Activated T-cell treated with anti-CD3 and anti-CD28 coated beads, Interleukin-2, amount 50 U/mL, for 24 hours (primary cell): ENCODE measurements at regions not wholly inside any gene's neighbourhood (a gene's known extent, or its start where the extent isn't known, plus 50 kb on each side); places are given as distances from the start of the nearest gene placed in this dataset.
"Not testable (repeated sequence)": the region's sequence is repeated elsewhere in the genome, so short reads cannot be mapped to it uniquely, and the experiment has no call there.

Source experiments
- DNase-seq: peaks from one replicate; pipeline ENCODE4 v3.0.0-alpha.2; 2020
- H3K27ac Mint-ChIP-seq: 2 replicates; pipeline ENCODE4 v1.8.0; 2020; ENCODE audit warnings: mild to moderate bottlenecking, mixed read lengths
- H3K27me3 Mint-ChIP-seq: 2 replicates; pipeline ENCODE4 v1.8.0; 2020; ENCODE audit warnings: mixed read lengths
- H3K36me3 Mint-ChIP-seq: 2 replicates; pipeline ENCODE4 v1.8.0; 2020; ENCODE audit warnings: low read depth, mixed read lengths
- H3K4me1 Mint-ChIP-seq: 2 replicates; pipeline ENCODE4 v1.8.0; 2020; ENCODE audit warnings: low read depth, mixed read lengths
- H3K4me3 Mint-ChIP-seq: 2 replicates; pipeline ENCODE4 v1.8.0; 2020; ENCODE audit warnings: mild to moderate bottlenecking, moderate library complexity, mixed read lengths
- H3K9me3 Mint-ChIP-seq: 2 replicates; pipeline ENCODE4 v1.8.0; 2020; ENCODE audit warnings: mixed read lengths

DNA sequence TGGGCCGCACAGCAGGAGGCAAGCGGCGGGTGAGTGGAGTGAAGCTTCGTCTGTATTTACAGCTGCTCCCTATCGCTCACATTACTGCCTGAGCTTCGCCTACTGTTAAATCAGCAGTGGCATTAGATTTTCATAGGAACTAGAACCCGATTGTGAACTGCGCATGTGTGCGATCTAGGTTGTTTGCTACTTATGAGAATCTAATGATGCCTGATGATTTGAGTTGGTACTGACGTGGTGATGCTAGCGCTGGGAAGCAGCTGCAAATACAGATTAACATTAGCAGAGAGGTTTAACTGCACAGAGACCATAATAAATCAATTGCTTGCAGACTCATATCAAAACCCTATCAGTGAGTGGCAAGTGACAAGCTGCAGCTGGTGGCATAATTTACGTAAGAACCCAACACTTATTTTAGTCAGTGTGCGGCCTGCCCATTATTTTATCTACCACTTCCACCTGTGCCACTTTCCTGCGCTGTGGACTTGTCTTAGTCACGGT lies 133.4 kb upstream of the CDH9 start:
- Mint-ChIP-seq H3K27ac (no peak overlapping the region), H3K36me3 (no peaks in the 10 kb centered on the region), H3K4me1 (no peaks in the 10 kb centered on the region), H3K27me3 (no peaks in the 10 kb centered on the region), H3K4me3 (no peak overlapping the region), H3K9me3 (peaks cover 5% of the 10 kb centered on the region)
- no peak for DNase-seq

- no peaks in the 10 kb centered on the region for H3K36me3 Mint-ChIP-seq
- no peaks in the 10 kb centered on the region for H3K4me1 Mint-ChIP-seq
- H3K27me3 Mint-ChIP-seq: no peaks in the 10 kb centered on the region
- DNase-seq: no peak
- no peak overlapping the region for H3K27ac Mint-ChIP-seq
- H3K9me3 Mint-ChIP-seq: peaks cover 34% of the 10 kb centered on the region
- H3K4me3 Mint-ChIP-seq: no peak overlapping the region
Observed at GRCh38 chr5:27158775-27159174, 120.4 kb upstream of the CDH9 start.

DNA sequence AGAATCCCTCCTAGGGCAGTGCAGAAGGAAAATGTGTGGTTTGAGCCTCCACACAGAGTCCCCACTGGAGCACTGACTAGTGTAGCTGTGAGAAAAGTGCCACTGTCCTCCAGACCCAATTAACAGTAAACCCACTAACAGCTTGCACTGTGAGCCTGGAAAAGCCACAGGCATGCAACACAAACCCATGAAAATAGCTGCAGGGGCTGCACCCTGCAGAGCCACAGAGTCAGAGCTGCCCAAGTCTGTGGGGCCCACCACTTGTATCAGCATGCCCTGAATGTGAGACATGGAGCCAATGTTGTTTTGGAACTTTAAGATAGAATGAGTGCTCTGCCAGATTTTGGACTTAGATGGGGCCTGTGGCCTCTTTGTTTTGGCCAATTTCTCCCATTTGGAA lies 119.8 kb upstream of the CDH9 start:
- no peak overlapping the region for H3K27ac Mint-ChIP-seq
- no peaks in the 10 kb centered on the region for H3K4me1 Mint-ChIP-seq
- H3K36me3 Mint-ChIP-seq: no peaks in the 10 kb centered on the region
- H3K27me3 Mint-ChIP-seq: no peaks in the 10 kb centered on the region
- H3K9me3 Mint-ChIP-seq: peaks cover 34% of the 10 kb centered on the region
- DNase-seq: no peak
- H3K4me3 Mint-ChIP-seq: no peak overlapping the region

DNA sequence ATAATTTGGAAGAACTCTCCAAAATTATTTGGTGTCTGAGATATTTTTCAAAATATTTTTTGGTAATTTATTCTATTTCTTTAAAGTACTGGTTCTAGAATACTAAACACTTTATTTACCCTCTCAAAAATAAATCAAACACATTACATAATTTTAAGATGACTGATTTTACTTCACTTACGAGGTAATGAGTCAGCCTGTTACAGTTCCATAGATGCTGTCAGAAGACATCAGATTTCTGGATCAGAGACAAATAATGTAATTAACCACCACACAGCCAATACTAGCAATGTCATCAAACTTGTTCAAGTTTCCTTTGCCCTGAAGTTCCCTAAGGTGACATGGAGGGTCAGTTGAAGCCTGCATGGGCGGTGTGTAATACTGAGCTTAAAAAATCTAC lies 106.1 kb upstream of the CDH9 start:
- peaks cover 11% of the 10 kb centered on the region for H3K9me3 Mint-ChIP-seq
- no peaks in the 10 kb centered on the region for H3K4me1 Mint-ChIP-seq
- H3K27me3 Mint-ChIP-seq: no peaks in the 10 kb centered on the region
- no peak overlapping the region for H3K4me3 Mint-ChIP-seq
- no peak for DNase-seq
- H3K27ac Mint-ChIP-seq: no peak overlapping the region
- no peaks in the 10 kb centered on the region for H3K36me3 Mint-ChIP-seq

DNA sequence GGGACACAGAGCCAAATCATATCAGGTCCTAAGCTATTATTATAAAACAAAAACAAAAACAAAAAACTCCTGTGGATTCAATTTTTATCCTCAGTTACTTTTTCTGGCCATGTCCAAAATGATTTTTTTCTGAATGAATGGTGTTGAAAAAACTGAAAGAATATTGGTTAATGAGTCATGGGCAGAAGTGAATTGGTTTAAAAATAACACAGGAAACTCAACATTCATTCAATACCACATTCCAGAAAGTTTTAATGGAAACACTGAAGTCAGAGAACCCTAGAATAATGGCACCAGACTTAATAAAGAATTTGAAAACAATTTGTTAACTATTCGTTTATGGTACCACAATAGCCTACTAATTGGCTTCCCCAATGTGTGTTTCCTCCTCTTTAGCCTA lies 102.4 kb upstream of the CDH9 start:
- no peak overlapping the region for H3K27ac Mint-ChIP-seq
- H3K4me1 Mint-ChIP-seq: no peaks in the 10 kb centered on the region
- H3K27me3 Mint-ChIP-seq: no peaks in the 10 kb centered on the region
- no peaks in the 10 kb centered on the region for H3K36me3 Mint-ChIP-seq
- H3K9me3 Mint-ChIP-seq: peaks cover 19% of the 10 kb centered on the region
- DNase-seq: no peak
- H3K4me3 Mint-ChIP-seq: no peak overlapping the region

- Mint-ChIP-seq H3K27ac (no peak overlapping the region), H3K27me3 (no peaks in the 10 kb centered on the region), H3K4me3 (no peak overlapping the region), H3K9me3 (peaks cover 18% of the 10 kb centered on the region), H3K4me1 (no peaks in the 10 kb centered on the region), H3K36me3 (no peaks in the 10 kb centered on the region)
- DNase-seq: no peak
Observed at GRCh38 chr5:27130587-27130986, 92.2 kb upstream of the CDH9 start.

DNA sequence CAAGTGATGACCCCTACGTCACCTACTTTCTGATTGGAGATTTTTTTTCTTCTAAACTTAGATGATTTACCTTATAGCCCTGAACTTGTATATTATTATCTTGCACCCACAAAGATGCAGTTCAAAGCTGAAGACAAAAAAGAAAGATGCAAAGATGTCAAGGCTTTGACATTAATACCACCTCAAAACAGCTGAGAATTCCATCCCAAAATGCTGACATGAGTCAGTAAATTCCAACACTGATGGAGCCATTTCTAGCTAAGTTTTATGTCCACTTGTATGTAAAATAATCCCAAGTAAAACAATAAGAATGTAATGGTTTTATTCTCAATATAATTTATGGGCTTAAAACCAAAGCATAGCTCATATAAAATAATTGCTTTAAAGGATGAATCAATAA lies 91.5 kb upstream of the CDH9 start:
- no peak for DNase-seq
- H3K36me3 Mint-ChIP-seq: no peaks in the 10 kb centered on the region
- no peak overlapping the region for H3K27ac Mint-ChIP-seq
- no peaks in the 10 kb centered on the region for H3K27me3 Mint-ChIP-seq
- H3K9me3 Mint-ChIP-seq: peaks cover 14% of the 10 kb centered on the region
- no peaks in the 10 kb centered on the region for H3K4me1 Mint-ChIP-seq
- no peak overlapping the region for H3K4me3 Mint-ChIP-seq

DNA sequence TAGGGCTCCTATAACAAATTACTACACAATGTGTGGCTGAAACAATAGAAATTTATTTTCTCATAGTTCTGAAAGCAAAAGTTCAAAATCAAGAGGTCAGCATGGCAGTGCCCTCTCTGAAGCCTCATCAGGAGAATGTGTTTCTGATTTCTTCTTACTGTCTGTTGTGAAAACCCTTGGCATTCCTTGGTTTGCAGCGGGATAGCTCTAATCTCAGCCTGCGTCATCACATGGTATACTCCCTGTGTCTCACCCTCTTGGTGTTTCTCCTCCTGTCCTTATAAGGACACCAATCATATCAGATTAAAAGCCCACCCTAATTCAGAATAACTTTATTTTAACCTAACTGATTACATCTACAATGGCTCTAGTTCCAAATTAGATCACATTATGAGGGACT lies 87.5 kb upstream of the CDH9 start:
- Mint-ChIP-seq H3K27ac (no peak overlapping the region), H3K27me3 (no peaks in the 10 kb centered on the region), H3K4me3 (no peak overlapping the region), H3K4me1 (no peaks in the 10 kb centered on the region), H3K36me3 (no peaks in the 10 kb centered on the region), H3K9me3 (peaks cover 11% of the 10 kb centered on the region)
- no peak for DNase-seq

DNA sequence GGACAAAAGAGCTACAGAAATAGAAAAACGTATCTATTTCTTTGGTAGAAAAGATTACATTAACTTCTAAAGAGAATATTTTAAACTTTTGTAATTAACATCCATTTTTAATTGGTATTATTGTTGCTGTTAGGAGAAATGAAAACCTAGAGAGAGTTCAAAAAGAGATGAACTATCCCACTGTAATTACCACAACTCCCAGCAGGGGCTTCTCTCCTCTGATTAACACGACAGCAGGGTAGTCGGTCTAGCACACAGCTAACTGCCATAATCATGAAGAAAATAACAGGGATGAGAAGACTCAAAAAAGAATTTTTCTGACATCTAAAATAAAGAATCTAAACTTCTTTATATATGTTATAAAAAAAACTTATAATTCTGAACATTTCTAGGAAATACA lies 86.2 kb upstream of the CDH9 start:
- no peaks in the 10 kb centered on the region for H3K27me3 Mint-ChIP-seq
- H3K9me3 Mint-ChIP-seq: peaks cover 17% of the 10 kb centered on the region
- DNase-seq: no peak
- H3K27ac Mint-ChIP-seq: no peak overlapping the region
- no peaks in the 10 kb centered on the region for H3K4me1 Mint-ChIP-seq
- H3K36me3 Mint-ChIP-seq: no peaks in the 10 kb centered on the region
- no peak overlapping the region for H3K4me3 Mint-ChIP-seq

DNA sequence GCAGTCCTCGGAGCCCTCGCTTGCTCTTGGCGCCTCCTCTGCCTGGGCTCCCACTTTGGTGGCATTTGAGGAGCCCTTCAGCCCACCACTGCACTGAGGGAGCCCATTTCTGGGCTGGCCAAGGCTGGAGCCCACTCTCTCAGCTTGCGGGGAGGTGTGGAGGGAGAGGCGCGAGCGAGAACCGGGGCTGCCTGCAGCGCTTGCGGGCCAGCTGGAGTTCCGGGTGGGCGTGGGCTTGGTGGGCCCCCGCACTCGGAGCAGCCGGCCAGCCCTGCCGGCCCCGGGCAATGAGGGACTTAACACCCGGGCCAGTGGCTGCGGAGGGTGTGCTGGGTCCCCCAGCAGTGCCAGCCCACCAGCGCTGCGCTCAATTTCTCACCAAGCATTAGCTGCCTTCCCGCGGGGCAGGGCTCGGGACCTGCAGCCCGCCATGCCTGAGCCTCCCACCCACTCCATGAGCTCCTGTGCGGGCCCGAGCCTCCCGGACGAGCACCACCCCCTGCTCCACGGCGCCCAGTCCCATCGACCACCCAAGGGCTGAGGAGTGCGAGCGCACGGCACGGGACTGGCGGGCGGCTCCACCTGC lies 81.4 kb upstream of the CDH9 start:
- not testable (repeated sequence) for H3K4me1 Mint-ChIP-seq, H3K27me3 Mint-ChIP-seq, DNase-seq, H3K27ac Mint-ChIP-seq, H3K36me3 Mint-ChIP-seq, H3K4me3 Mint-ChIP-seq
- peaks cover 32% of the 10 kb centered on the region for H3K9me3 Mint-ChIP-seq

DNA sequence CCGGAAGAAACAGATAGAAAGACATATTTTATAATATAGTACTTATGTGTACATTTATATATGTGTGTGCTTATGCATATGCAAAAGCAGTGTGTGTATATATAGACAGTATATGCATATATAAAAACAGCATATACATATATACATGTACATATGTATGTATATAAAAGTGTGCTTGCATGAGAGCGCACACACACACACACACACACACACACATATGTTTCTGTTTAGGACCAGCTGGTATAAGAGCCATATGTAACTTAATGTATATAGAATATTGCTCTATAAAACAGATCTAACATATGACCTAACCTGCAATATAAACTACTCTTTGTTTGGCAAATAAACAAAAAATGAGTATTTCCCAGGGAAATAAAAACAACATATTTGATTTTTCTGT lies 65.1 kb upstream of the CDH9 start:
- no peak overlapping the region for H3K4me3 Mint-ChIP-seq
- no peaks in the 10 kb centered on the region for H3K4me1 Mint-ChIP-seq
- H3K27me3 Mint-ChIP-seq: no peaks in the 10 kb centered on the region
- H3K36me3 Mint-ChIP-seq: no peaks in the 10 kb centered on the region
- H3K9me3 Mint-ChIP-seq: peaks cover 3% of the 10 kb centered on the region
- DNase-seq: no peak
- no peak overlapping the region for H3K27ac Mint-ChIP-seq

DNA sequence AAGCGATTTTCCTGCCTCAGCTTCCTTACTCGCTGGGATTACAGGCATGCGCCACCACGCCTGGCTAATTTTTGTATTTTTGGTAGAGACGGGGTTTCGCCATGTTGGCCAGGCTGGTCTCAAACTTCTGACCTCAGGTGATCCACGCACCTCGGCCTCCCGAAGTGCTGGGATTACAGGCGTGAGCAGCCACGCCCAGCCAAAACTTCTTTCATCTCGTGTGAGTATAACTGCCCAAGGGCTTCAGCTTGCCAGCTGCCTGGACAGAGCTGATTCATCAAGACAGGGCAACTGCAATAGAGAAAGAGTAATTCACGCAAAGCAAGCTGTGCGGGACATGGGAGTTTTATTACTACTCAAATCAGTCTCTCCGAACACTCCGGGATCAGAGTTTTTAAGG lies 57.4 kb upstream of the CDH9 start:
- not testable (repeated sequence) for H3K4me1 Mint-ChIP-seq, H3K27me3 Mint-ChIP-seq, H3K36me3 Mint-ChIP-seq, H3K9me3 Mint-ChIP-seq, H3K4me3 Mint-ChIP-seq, DNase-seq, H3K27ac Mint-ChIP-seq

DNA sequence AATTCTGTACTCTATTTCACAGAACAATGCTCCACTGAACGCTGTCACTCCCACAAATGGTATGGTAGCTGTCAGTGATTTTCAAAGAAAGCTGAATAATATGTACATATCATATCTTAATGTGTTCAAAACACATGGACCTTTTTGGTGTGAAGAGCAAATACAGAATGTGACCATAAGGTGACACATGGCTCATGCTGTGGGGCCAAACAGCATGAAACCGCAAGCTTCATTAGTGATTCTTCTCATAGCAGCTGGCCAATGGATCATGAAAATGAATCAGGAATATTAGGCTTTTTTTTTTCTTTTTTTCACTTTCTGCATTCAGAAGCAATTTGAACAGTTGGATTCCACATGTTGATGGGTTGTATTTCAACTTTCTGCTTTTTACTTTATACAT lies 54.9 kb upstream of the CDH9 start:
- Mint-ChIP-seq H3K27ac (no peak overlapping the region), H3K27me3 (no peaks in the 10 kb centered on the region), H3K4me1 (no peaks in the 10 kb centered on the region), H3K36me3 (no peaks in the 10 kb centered on the region), H3K4me3 (no peak overlapping the region), H3K9me3 (peaks cover 12% of the 10 kb centered on the region)
- DNase-seq: no peak

DNA sequence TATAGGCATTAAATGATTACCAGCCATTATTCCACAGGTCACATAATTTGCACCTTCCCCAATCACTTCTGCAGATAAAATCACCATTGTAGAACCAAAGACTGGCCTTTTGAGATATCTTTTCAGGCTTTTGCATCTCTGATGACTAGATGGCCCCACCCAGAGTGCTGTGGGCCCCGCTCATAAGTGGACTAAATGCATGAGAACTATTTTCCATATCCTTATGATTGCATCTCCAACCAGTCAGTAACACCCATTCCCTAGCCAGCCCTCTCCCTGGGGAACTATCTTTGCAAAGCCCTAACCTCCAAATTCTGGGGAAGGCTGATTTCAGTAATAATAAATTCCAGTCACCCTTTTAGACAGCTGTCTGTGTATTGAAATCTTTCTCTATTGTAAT lies 53.5 kb upstream of the CDH9 start:
- DNase-seq: no peak
- peaks cover 9% of the 10 kb centered on the region for H3K9me3 Mint-ChIP-seq
- no peaks in the 10 kb centered on the region for H3K4me1 Mint-ChIP-seq
- no peaks in the 10 kb centered on the region for H3K36me3 Mint-ChIP-seq
- no peak overlapping the region for H3K4me3 Mint-ChIP-seq
- H3K27ac Mint-ChIP-seq: no peak overlapping the region
- H3K27me3 Mint-ChIP-seq: no peaks in the 10 kb centered on the region

DNA sequence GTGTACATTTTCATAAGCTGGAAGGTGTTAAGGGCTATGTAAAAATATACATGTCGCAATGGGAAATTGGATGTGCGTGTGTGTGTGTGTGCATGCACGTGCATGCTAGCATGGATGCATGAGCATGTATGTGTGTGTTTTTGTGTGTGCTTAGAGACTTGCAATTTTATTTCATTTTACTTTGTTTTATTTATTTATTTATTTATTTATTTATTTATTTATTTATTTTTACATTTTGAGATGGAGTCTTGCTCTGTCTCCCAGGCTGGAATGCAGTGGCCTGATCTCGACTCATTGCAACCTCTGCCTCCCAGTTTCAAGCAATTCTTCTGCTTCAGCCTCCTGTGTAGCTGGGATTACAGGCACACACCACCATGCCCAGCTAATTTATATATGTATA lies 50.4 kb upstream of the CDH9 start:
- not testable (repeated sequence) for H3K36me3 Mint-ChIP-seq, DNase-seq, H3K27me3 Mint-ChIP-seq, H3K4me1 Mint-ChIP-seq, H3K9me3 Mint-ChIP-seq, H3K4me3 Mint-ChIP-seq, H3K27ac Mint-ChIP-seq
